ENCODE measurements at regions not wholly inside any gene's neighbourhood (a gene's known extent, or its start where the extent isn't known, plus 50 kb on each side); places are given as distances from the start of the nearest gene placed in this dataset.

GRCh38 chr2:65834062-65834461, 401.7 kb upstream of the SPRED2 start:
- TF ChIP-seq CTCF (IDR thresholded peaks at IDR 0.05; ENCODE audit: low read depth, low read length) (no peak), MAX (IDR thresholded peaks at IDR 0.05; ENCODE audit: low read depth, low read length) (no peak), POLR2A (IDR thresholded peaks at IDR 0.05; ENCODE audit: extremely low read depth, insufficient read length) (no peak)

Measured in NB4 (cell line).